Gastroesophageal sphincter (tissue), 4 donors: ENCODE measurements at regions not wholly inside any gene's neighbourhood (a gene's known extent, or its start where the extent isn't known, plus 50 kb on each side); places are given as distances from the start of the nearest gene placed in this dataset.

ENCODE experiments used
- ATAC-seq: fragments of 150-250 bp; one replicate; pipeline ENCODE4 v1.9.1; 2016; ENCODE audit warnings: mild to moderate bottlenecking, moderate library complexity
- H3K27ac ChIP-seq, 4 donors: fragments of 200-600 bp; sonication (generic) in 3 of 4; 1 replicate in 3 of 4; 2 replicates in 1 of 4; pipeline ENCODE4 v1.5.1; 2016 to 2019
- H3K27me3 ChIP-seq: fragments of 200-600 bp; sonication (generic); one replicate; pipeline ENCODE4 v1.5.1; 2019
- H3K36me3 ChIP-seq, 2 donors: fragments of 200-600 bp; sonication (generic); one replicate each; pipeline ENCODE4 v1.5.1; 2019; ENCODE audit warnings: control low read depth in 1 of 2
- H3K4me1 ChIP-seq, 3 donors: fragments of 200-600 bp; sonication (generic); 1 replicate in 2 of 3; 2 replicates in 1 of 3; pipeline ENCODE4 v1.5.1; 2016 to 2019; ENCODE audit warnings: control low read depth in 2 of 3
- H3K4me3 ChIP-seq, 2 donors: fragments of 200-600 bp; sonication (generic); one replicate each; pipeline ENCODE4 v1.5.1; 2019; ENCODE audit warnings: mild to moderate bottlenecking in 1 of 2, moderate library complexity in 1 of 2
- H3K9me3 ChIP-seq, 3 donors: fragments of 200-600 bp; sonication (generic); one replicate each; pipeline ENCODE4 v1.5.1; 2017 to 2019; ENCODE audit warnings: control low read depth in 2 of 3
- EP300 ChIP-seq: sonication (generic); formaldehyde crosslinking; IDR thresholded peaks from one replicate; pipeline ENCODE4 v1.6.1; 2017; ENCODE audit warnings: antibody characterized with exemption, mild to moderate bottlenecking
- POLR2A ChIP-seq, 2 donors: fragments of 450-650 bp; IDR thresholded peaks; one replicate each; pipeline ENCODE4 v1.6.1; 2017; ENCODE audit warnings: antibody characterized with exemption in 2 of 2, mild to moderate bottlenecking in 2 of 2, moderate library complexity in 1 of 2
- POLR2AphosphoS5 ChIP-seq: sonication (generic); formaldehyde crosslinking; IDR thresholded peaks from one replicate; pipeline ENCODE4 v1.6.1; 2017; ENCODE audit warnings: antibody characterized with exemption
- WGBS, 2 donors: methylation state at CpG; one replicate each; pipeline ENCODE4 v1.1.5; 2018; ENCODE audit warnings: low coverage in 1 of 2; 5-methylcytosine and 5-hydroxymethylcytosine counted together
- TF ChIP-seq, protein P1 (sequence below), 4 experiments: fragments of 200-600 bp in 2 of 4; fragments of 450-650 bp in 2 of 4; sonication (generic) in 1 of 4; IDR thresholded peaks; one replicate each; pipeline ENCODE4 v1.5.1; 2017 to 2019; ENCODE audit warnings: antibody characterized with exemption in 4 of 4, mild to moderate bottlenecking in 2 of 4, moderate library complexity in 2 of 4

DNA sequence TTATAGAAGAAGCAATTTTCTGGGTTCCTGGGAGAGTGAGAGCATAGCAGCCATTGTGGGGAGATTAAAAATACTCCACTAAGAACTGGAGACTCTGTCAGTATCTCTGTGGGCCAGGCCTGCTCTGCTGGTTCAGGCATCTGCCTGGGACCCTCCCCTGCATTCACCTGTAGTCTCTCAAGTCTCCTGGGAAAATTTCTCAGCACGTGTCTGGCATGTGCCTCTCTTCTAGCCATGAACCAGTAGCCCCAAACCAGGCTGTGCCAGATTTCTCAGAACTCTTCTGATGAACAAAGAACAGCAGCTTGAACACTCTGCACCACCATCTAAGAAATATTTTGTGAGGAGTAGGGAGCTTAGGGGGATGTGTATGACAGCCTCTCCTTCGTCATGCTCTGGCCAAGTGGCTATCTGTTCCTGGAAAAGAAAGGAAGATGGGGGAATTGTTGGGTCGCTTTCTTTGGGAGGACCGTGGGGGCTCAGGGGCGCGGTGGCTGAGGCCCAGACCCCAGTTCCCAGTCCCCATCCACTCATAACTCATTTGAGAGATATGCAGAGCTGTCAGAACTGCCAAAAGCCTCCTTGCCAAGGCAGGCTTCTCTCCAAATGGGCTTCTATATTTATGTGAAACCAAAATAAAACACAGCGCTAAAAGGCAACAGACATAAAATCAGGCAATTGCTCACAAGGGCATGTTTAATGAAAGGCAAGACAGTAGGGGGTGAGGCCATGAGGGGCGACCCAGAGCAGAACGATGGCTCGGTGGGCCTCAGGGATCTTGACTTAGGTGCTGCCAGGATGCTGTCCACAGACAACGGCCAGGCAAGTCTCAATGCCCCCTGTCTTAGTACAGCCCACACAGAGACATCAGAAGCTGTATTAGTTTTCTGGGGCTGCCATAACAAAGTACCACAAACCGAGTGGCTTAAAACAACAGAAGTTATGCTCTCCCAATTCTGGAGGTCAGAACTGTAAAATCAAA is 114.7 kb upstream of the TNP1 start:
- H3K9me3 ChIP-seq = no peaks in the 10 kb centered on the region
- H3K36me3 ChIP-seq = no peaks in the 10 kb centered on the region
- peaks cover 0 to 45% (median 16%) of the 10 kb centered on the region in 3 donors for H3K4me1 ChIP-seq
- TF ChIP-seq POLR2AphosphoS5 = peak; percentile 51
- TF ChIP-seq, protein P1, sequence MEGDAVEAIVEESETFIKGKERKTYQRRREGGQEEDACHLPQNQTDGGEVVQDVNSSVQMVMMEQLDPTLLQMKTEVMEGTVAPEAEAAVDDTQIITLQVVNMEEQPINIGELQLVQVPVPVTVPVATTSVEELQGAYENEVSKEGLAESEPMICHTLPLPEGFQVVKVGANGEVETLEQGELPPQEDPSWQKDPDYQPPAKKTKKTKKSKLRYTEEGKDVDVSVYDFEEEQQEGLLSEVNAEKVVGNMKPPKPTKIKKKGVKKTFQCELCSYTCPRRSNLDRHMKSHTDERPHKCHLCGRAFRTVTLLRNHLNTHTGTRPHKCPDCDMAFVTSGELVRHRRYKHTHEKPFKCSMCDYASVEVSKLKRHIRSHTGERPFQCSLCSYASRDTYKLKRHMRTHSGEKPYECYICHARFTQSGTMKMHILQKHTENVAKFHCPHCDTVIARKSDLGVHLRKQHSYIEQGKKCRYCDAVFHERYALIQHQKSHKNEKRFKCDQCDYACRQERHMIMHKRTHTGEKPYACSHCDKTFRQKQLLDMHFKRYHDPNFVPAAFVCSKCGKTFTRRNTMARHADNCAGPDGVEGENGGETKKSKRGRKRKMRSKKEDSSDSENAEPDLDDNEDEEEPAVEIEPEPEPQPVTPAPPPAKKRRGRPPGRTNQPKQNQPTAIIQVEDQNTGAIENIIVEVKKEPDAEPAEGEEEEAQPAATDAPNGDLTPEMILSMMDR (IDR thresholded peaks at IDR 0.05) = no peak
- 44 to 55% methylated on average over 9 to 11 of the region's 12 CpGs for WGBS, 2 donors
- no peaks in the 10 kb centered on the region for H3K27me3 ChIP-seq
- H3K4me3 ChIP-seq = no peak overlapping the region
- peak overlapping the region in 3 of 4 donors; percentile 58 to 70 (median 66) for H3K27ac ChIP-seq
- peak; percentile 60 for ATAC-seq

DNA sequence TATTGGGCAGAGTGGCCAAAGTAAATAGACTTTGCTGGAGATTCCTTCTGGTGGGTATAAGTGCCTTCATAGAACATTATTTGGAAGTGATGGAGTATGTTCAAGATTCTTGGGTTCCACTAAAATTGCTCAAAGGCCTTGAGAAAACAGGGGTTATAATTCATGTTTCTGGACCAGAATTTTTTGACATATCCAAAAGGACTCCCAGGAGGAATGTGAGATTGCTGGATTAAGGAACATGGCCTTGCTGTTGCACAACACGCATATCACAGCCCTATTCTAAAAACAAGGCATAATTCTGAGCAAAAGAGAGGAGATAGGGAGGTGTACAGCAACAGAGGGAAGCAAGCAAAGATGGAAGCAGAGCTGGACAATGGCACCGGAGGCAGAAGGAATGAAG is 111.7 kb upstream of the TNP1 start:
- H3K4me3 ChIP-seq = no peak overlapping the region
- no peaks in the 10 kb centered on the region for H3K9me3 ChIP-seq
- H3K27ac ChIP-seq = peak overlapping the region in 3 of 4 donors; percentile 18 to 58 (median 46)
- no peaks in the 10 kb centered on the region for H3K36me3 ChIP-seq
- peak; percentile 77 for ATAC-seq
- no peaks in the 10 kb centered on the region for H3K27me3 ChIP-seq
- 61 to 73% methylated on average over 2 of the region's 2 CpGs for WGBS, 2 donors
- TF ChIP-seq POLR2A (IDR thresholded peaks at IDR 0.05) (no peak), EP300 (no peak), POLR2AphosphoS5 (peak; percentile 58)
- TF ChIP-seq, protein P1 (IDR thresholded peaks at IDR 0.05) = no peak
- H3K4me1 ChIP-seq = peaks cover 0 to 60% (median 16%) of the 10 kb centered on the region in 3 donors

DNA sequence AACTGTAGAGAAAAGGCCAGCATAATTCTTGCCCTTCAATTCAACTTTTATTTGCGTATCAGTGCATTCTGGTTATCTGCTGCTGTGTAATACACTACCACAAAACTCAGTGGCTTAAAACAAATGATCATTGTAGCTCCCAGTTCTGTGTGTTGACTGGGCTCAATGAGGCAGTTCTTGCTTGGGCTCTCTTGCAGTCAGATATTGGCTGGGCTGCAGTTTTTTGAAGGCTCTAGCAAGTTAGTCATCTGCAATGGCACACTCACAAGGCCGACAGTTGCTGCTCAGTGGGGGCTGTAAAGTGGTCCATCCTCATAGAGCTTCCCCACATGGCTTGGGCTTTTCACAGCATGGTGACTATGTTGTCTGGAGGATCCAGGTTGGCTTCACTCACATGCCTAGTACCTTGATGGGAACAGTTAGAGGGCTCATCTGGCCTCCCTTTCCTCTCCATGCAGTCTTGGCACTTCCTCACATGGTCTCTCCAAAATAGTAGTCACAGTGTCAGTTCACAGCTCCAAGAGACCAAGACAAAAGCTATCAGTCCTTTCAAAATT is 110.6 kb upstream of the TNP1 start:
- peaks cover 0 to 55% (median 16%) of the 10 kb centered on the region in 3 donors for H3K4me1 ChIP-seq
- WGBS, 2 donors = 85 to 100% methylated on average over 1 to 2 of the region's 2 CpGs

DNA sequence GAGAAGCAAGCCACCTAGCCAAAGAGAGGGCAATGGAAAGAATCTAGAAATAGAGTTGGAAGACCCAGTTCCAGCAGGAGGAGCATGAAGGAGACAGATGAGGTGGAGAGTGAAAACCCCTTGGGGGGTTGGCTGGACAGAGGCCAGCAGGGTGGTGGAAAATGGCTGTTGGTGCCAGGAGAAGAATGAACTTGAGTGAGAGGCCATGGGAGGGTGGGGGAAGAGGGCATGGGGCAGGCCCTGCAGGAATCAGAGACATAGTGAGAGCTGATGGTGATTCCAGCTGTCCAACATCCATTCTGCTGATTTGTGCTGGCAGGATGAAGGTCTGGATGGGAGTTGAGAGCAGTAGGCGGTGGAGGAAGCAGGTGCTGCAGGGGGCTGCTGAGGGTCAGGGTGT is 108.0 kb upstream of the TNP1 start:
- ATAC-seq = no peak
- Histone ChIP-seq H3K4me3 (no peak overlapping the region), H3K27me3 (no peaks in the 10 kb centered on the region), H3K36me3 (no peaks in the 10 kb centered on the region), H3K4me1 (peaks cover 0 to 33% (median 6%) of the 10 kb centered on the region in 3 donors), H3K27ac (no peak overlapping the region), H3K9me3 (peaks cover 0 to 4% (median 0%) of the 10 kb centered on the region in 3 donors)
- WGBS, 2 donors = 100% methylated on average over 1 of the region's 1 CpG
- no peak for TF ChIP-seq POLR2AphosphoS5
- TF ChIP-seq, protein P1 (IDR thresholded peaks at IDR 0.05) = no peak
- no peak for TF ChIP-seq EP300
- no peak for TF ChIP-seq POLR2A (IDR thresholded peaks at IDR 0.05)

More for the DNA sequence above, 110.6 kb upstream of the TNP1 start:
- Histone ChIP-seq H3K27ac (no peak overlapping the region), H3K36me3 (no peaks in the 10 kb centered on the region), H3K4me3 (no peak overlapping the region), H3K9me3 (no peaks in the 10 kb centered on the region), H3K27me3 (no peaks in the 10 kb centered on the region)
- ATAC-seq = no peak
- TF ChIP-seq, protein P1 (IDR thresholded peaks at IDR 0.05) = no peak
